Activated T-helper 1 cell treated with anti-CD3 and anti-CD28 coated beads, Interleukin-12 subunit alpha, Interleukin-12 subunit beta, Interleukin-2, Interleukin-4 antibody, amounts not matched to agents 30 ng/mL and 10 ng/mL and 1 ng/mL, durations not matched to agents 14 hours and 24 hours and 36 hours (primary cell): ENCODE measurements at regions not wholly inside any gene's neighbourhood (a gene's known extent, or its start where the extent isn't known, plus 50 kb on each side); places are given as distances from the start of the nearest gene placed in this dataset.

Source experiments
- DNase-seq: peaks from one replicate; pipeline ENCODE4 v3.0.0; 2021; ENCODE audit warnings: low spot score
- H3K27ac Mint-ChIP-seq: one replicate; pipeline ENCODE4 v1.8.0; 2021; ENCODE audit warnings: mild to moderate bottlenecking, mixed read lengths
- H3K27me3 Mint-ChIP-seq: one replicate; pipeline ENCODE4 v1.8.0; 2022; ENCODE audit warnings: mild to moderate bottlenecking, moderate library complexity, mixed read lengths; ENCODE audit not compliant: insufficient read depth
- H3K36me3 Mint-ChIP-seq: one replicate; pipeline ENCODE4 v1.8.0; 2021; ENCODE audit warnings: low read depth, mixed read lengths
- H3K4me1 Mint-ChIP-seq: one replicate; pipeline ENCODE4 v1.8.0; 2021; ENCODE audit warnings: low read depth, mixed read lengths
- H3K4me3 Mint-ChIP-seq: one replicate; pipeline ENCODE4 v1.8.0; 2021; ENCODE audit warnings: mild to moderate bottlenecking, moderate library complexity, mixed read lengths
- H3K9me3 Mint-ChIP-seq: one replicate; pipeline ENCODE4 v1.8.0; 2021; ENCODE audit warnings: mixed read lengths
- intact Hi-C: fragments of 100-400 bp; cut with micrococcal nuclease; formaldehyde crosslinking; loops from one replicate; pipeline ENCODE4 v1.15.1; 2024

DNA sequence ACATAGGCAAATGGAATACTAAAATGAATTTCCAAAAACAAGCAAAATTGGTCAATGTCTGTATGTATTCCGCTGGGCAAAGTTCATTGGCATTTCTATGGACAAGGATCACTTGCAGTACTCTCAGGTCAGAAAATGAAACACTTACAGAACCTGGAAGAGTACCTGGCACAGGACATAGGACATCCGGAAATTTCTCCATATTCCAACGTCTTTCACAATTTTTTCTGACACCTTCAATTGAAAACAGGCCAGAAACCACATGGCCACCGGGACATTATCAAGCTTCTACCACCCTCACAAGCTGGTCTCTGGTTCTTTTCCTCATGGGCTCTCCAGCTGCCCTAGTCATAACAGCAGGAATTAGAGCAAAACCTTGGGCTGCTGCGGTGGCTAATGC is 96.9 kb upstream of the MSH6 start:
- Mint-ChIP-seq H3K36me3 (no peaks in the 10 kb centered on the region), H3K4me3 (no peak overlapping the region), H3K4me1 (peaks cover 5% of the 10 kb centered on the region), H3K27ac (no peak overlapping the region), H3K27me3 (peaks cover 3% of the 10 kb centered on the region), H3K9me3 (no peaks in the 10 kb centered on the region)
- intact Hi-C loops, result no loop called here
- no peak for DNase-seq

DNA sequence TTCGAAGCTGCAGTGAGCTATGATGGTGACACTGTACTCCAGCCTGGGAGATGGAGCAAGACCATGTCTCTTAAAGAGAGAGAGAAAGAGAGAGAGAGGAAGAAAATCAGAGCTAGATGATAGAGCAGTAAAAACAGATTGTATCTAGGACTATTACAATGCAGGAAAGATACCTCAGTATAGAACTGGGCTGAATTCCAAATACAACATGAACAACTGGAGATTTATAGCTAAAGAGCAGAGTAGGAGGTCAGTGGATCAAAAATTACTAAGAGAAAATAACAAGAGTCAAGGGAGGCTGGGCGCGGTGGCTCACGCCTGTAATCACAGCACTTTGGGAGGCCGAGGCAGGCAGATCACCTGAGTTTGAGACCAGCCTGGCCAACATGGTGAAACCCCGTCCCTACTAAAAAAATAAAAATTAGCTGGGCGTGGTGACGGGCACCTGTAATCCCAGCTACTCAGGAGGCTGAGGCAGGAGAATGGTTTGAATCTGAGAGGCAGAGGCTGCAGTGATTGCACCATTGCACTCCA is 100.7 kb upstream of the MSH6 start:
- Mint-ChIP-seq H3K9me3 (no peaks in the 10 kb centered on the region), H3K4me1 (no peaks in the 10 kb centered on the region), H3K36me3 (no peaks in the 10 kb centered on the region), H3K27me3 (peaks cover 3% of the 10 kb centered on the region), H3K27ac (no peak overlapping the region), H3K4me3 (no peak overlapping the region)
- DNase-seq, result no peak
- intact Hi-C loops, result no loop called here

DNA sequence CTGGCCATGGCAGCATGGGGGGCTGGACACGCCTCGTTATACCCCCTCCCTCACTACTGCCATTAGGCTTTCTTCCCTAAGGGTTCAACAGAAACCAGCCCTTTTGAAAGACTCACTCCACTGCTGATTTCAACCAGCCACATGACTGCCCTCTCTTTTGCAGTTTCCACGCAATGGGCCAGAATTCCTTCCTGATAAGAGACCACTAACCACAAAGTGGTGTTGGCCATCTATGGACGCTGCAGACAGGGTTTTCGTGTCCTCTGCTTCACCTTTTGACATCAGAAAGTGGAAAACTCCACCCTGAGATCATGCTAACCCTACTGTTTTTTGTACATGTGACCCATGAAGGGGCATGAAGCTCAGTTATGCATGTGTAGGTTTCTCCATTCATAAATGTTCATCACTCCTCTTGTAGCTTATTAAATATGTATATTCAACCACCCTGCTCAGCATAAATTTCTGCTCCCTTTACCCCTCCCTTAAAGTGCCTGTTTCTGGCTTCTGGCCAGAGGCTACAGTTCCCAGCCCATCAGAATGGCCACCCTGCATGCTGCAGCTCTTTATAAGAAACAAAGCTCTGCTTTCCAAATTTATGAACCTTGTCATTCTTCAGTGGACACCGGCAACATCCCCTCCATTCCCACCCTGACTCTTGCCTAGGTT is 105.6 kb upstream of the KCNK12 start:
- H3K9me3 Mint-ChIP-seq, result no peaks in the 10 kb centered on the region
- no peak overlapping the region for H3K27ac Mint-ChIP-seq
- no peaks in the 10 kb centered on the region for H3K4me1 Mint-ChIP-seq
- H3K36me3 Mint-ChIP-seq, result no peaks in the 10 kb centered on the region
- DNase-seq, result no peak
- peaks cover 4% of the 10 kb centered on the region for H3K27me3 Mint-ChIP-seq
- intact Hi-C loops, result no loop called here
- H3K4me3 Mint-ChIP-seq, result no peak overlapping the region

DNA sequence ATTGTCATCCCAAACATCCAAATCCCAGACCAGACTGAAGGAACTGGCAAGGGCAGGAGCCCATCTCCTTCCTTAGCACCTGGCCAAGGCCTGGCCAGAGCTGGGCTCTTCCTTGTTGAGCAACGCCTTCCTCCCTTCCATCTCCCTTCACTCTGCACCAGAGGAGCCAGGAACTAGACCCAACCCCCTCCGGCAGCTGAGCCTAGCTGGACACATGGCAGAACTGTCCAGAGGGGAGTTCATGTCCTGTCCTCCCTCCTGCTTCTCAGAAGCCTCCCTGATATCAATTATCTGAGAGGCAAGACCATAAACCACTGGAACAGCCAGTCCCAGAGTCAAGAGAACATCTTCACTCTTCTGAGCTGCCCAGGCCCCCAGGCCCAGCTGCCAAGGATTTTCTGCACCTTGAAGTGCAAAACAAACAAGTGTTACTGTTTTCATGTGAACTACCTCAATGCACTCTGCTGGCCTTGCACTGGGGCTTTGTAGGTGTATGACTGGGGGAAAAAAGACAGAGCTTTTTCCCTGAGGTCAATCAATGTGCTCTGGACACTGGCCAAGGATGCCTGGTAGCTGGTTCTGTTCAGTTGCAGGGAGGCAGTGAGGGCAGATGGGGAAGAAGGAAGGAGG is 104.5 kb upstream of the KCNK12 start:
- no peaks in the 10 kb centered on the region for H3K36me3 Mint-ChIP-seq
- intact Hi-C loops, result no loop called here
- DNase-seq, result no peak
- H3K27ac Mint-ChIP-seq, result no peak overlapping the region
- no peaks in the 10 kb centered on the region for H3K9me3 Mint-ChIP-seq
- H3K4me1 Mint-ChIP-seq, result no peaks in the 10 kb centered on the region
- H3K27me3 Mint-ChIP-seq, result peaks cover 4% of the 10 kb centered on the region
- no peak overlapping the region for H3K4me3 Mint-ChIP-seq

DNA sequence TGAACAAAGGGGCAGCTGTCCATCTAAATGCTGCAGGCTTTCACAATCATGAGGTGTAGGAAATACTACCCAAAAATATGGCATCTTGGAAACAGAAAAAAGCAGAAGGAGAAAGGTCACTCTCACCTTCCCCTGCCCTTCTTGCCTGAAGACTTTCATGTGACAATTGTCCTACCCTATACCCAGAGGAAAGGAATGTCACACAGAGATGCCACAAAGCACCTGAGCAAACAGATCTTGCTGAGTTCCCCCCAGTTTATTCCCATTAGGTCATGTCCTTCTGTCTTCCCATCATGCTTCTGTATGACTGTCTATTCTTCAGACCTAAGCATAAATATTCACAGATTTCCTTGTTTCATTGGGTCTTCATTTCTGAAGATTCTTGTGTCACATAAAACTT is 95.5 kb upstream of the KCNK12 start:
- H3K4me1 Mint-ChIP-seq, result no peaks in the 10 kb centered on the region
- DNase-seq, result no peak
- no peak overlapping the region for H3K27ac Mint-ChIP-seq
- H3K36me3 Mint-ChIP-seq, result no peaks in the 10 kb centered on the region
- intact Hi-C loops, result no loop called here
- H3K27me3 Mint-ChIP-seq, result peaks cover 4% of the 10 kb centered on the region
- H3K4me3 Mint-ChIP-seq, result no peak overlapping the region
- H3K9me3 Mint-ChIP-seq, result no peaks in the 10 kb centered on the region

DNA sequence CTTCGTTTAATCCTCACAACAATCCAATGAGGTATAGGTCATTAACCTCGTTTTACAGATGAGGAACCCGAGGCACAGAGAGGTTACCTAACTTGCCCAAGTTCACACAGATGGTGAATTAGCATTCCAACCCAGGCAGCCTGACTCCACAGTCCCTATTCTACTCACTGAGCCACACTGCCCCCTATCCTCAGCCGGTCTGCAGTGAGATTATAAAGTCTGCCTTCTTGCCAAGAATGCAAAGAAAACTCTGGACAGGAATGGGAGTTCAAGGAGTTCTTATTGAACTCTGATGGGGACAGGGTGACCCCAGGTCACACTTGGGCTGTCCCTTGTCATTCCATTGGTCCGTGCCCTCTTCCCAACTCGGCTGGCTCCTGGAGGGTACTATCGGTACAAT is 94.0 kb upstream of the KCNK12 start:
- peaks cover 4% of the 10 kb centered on the region for H3K27me3 Mint-ChIP-seq
- H3K27ac Mint-ChIP-seq, result no peak overlapping the region
- intact Hi-C loops, result no loop called here
- DNase-seq, result no peak
- H3K4me3 Mint-ChIP-seq, result no peak overlapping the region
- no peaks in the 10 kb centered on the region for H3K4me1 Mint-ChIP-seq
- H3K9me3 Mint-ChIP-seq, result no peaks in the 10 kb centered on the region
- H3K36me3 Mint-ChIP-seq, result no peaks in the 10 kb centered on the region

DNA sequence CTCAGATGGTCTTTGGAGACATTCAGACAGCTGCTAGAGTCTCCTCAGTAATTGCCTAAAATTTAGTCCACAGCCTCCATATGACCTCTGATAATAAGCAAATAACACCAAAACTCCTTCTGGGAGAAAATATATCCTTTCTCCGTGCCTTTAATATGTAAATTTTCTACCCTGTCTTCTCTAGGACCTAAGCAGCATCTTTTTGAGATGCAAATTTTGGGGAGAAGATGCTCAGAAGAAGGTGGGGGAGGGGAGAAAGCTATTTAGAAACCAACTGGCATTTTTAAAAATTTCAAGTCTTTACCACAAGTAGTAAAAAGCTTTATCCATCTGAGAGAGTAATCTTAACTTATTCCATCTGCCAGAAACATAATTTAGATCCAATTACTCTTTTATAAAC is 91.8 kb upstream of the KCNK12 start:
- DNase-seq, result no peak
- intact Hi-C loops, result no loop called here
- Mint-ChIP-seq H3K27ac (no peak overlapping the region), H3K27me3 (peaks cover 4% of the 10 kb centered on the region), H3K36me3 (no peaks in the 10 kb centered on the region), H3K4me3 (no peak overlapping the region), H3K4me1 (no peaks in the 10 kb centered on the region), H3K9me3 (no peaks in the 10 kb centered on the region)

DNA sequence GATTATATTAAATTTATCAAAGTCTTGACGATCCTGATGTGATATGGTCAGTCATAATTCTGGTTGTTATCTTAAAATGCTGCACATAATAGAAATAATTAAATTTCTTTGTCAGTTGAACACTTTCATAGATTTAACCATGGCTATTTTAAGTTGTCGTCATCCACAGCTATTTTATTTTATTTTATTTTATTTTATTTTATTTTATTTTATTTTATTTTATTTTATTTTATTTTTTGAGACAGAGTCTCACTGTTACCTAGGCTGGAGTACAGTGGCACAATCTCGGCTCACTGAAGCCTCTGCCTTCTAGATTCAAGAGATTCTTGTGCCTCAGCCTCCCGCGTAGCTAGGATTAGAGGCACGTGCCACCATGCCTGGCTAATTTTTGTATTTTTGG is 90.5 kb upstream of the KCNK12 start:
- H3K4me1 Mint-ChIP-seq, result no peaks in the 10 kb centered on the region
- H3K9me3 Mint-ChIP-seq, result no peaks in the 10 kb centered on the region
- H3K36me3 Mint-ChIP-seq, result no peaks in the 10 kb centered on the region
- DNase-seq, result no peak
- H3K27ac Mint-ChIP-seq, result no peak overlapping the region
- intact Hi-C loops, result no loop called here
- H3K4me3 Mint-ChIP-seq, result no peak overlapping the region
- peaks cover 4% of the 10 kb centered on the region for H3K27me3 Mint-ChIP-seq

DNA sequence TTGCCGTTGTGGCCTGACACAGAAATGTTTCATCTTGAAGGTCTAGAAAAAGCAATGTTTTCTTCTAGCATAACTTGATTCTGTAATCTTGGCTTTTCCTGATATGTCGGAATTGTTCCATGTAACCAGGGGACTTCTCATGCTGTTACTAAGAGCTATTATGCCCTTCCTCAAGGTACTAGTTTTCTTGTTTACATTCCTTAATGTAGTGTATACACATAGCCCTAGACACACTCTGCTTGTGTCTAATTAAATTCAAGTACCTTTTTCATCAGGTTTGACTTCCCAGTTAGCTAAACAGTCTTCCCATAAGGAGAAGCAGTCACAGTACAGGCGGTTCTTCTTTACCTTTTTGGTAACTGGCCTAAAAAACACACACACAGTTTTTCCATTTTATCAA is 89.4 kb upstream of the KCNK12 start:
- Mint-ChIP-seq H3K4me3 (no peak overlapping the region), H3K9me3 (no peaks in the 10 kb centered on the region), H3K27me3 (peaks cover 4% of the 10 kb centered on the region), H3K27ac (no peak overlapping the region), H3K4me1 (no peaks in the 10 kb centered on the region), H3K36me3 (no peaks in the 10 kb centered on the region)
- no peak for DNase-seq
- intact Hi-C loops, result no loop called here

DNA sequence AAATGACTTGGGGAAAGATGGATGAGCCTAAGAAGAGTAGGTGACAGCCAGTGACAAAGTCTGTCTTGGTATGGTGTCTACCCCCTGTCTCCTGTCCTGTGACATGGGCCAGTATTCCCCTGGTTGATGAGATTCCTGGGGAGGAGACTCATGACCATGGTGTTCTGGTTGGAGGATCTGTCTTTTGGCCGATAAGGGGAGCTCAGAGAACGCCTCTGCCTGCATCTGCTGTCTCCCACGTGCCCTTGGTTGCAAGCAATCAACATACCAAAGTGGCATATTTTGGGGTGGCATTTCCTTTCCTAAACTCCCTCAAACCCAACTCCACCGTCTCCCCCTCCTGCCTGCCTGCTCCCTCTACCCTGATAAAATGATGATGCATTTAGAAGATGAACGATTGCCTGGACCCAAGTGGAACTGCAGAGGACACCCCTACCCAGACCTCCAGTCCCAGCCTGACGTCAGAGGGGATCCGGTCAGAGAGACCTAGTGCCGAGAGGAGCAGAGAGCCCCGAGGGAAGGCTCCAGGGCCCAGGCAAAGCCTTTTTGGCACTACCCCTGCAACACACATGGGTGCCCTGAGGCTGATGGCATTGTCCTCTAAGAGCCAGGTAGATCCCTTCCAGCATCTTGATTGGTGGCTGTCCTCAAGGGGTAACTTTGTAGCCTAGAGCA is 88.0 kb upstream of the KCNK12 start:
- H3K4me1 Mint-ChIP-seq, result no peaks in the 10 kb centered on the region

DNA sequence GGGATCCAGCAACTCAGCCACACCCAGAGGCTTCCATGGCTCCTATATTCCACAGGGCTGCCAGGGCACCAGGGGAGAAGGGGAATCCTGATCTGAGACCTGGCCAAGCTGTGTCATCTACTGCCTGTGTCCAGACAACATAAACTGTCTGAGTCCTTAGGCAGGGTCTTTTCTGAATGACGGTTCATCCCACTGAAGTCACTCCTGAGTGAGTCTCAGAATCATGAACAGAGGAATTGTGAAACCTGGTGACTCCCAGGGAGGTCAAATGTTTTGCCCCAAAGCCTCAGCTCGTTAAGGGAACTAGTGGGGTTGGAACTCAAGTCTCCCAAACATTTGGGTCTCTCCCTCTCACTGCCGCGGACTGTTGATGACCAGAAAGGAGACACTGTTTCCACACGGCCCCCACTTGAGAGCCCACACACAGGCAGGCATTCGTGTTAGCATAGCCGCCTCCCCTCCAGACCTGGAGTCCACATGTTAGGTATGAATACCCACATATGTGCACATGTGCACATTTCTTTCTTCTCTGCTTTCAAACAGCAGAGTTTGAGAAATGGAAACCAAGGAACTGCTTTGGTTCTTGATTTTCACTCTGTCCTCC is 87.2 kb upstream of the KCNK12 start:
- no peak for DNase-seq
- no peak overlapping the region for H3K27ac Mint-ChIP-seq
- peaks cover 1% of the 10 kb centered on the region for H3K27me3 Mint-ChIP-seq
- H3K4me1 Mint-ChIP-seq, result no peaks in the 10 kb centered on the region
- H3K36me3 Mint-ChIP-seq, result no peaks in the 10 kb centered on the region
- H3K4me3 Mint-ChIP-seq, result no peak overlapping the region
- intact Hi-C loops, result loop anchor here (10.0 kb wide), 1 partner anchor 107 kb away; no protein-coding TSS in a partner anchor
- H3K9me3 Mint-ChIP-seq, result no peaks in the 10 kb centered on the region

More for the DNA sequence above, 88.0 kb upstream of the KCNK12 start:
- no peak overlapping the region for H3K27ac Mint-ChIP-seq
- peaks cover 4% of the 10 kb centered on the region for H3K27me3 Mint-ChIP-seq
- no peaks in the 10 kb centered on the region for H3K36me3 Mint-ChIP-seq
- no peaks in the 10 kb centered on the region for H3K9me3 Mint-ChIP-seq
- intact Hi-C loops, result loop anchor here (10.0 kb wide), 1 partner anchor 106 kb away; no protein-coding TSS in a partner anchor
- no peak for DNase-seq
- H3K4me3 Mint-ChIP-seq, result no peak overlapping the region

DNA sequence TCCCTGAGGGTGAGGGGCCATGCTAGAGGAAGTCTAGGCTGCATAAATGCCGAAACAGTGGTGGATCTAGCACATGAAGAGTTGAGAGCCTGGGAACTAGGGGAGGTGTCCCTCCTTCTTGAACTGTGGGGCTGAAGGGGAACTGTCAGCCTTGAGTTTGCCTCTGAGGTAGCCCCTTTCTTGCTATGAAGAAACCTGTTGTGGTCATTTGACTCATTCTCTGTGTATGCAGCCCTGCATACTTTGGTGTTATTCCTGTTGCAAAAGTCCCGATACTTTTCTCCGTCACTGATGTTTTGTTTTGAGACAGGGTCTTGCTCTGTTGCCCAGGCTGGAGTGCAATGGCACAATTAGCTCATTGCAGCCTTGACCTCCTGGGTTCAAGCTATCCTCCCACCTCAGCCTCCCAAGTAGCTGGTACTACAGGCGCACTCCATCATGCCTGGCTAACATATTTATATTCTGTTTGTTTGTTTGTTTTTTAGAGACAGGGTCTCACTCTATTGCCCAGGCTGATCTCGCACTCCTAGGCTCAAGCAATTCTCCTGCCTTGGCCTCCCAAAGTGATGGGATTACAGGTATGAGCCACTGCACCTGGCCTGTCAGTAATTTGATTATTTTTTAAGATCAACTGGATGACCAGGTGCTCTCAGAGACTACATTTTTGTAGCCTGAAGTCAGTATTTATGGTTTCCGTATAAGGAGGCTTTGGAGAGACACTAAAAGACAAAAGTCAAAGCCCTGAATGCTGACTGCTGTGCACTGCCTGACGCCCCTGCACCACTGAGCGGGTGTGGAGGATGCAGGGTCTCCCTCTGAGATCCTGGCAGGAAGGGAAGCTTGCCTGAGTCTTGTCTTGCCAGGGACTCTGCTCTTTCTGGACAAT is 86.2 kb upstream of the KCNK12 start:
- H3K4me1 Mint-ChIP-seq, result no peaks in the 10 kb centered on the region
- no peak overlapping the region for H3K27ac Mint-ChIP-seq
- no peak overlapping the region for H3K4me3 Mint-ChIP-seq
- no peaks in the 10 kb centered on the region for H3K36me3 Mint-ChIP-seq
- DNase-seq, result no peak
- H3K9me3 Mint-ChIP-seq, result no peaks in the 10 kb centered on the region
- H3K27me3 Mint-ChIP-seq, result no peaks in the 10 kb centered on the region
- intact Hi-C loops, result loop anchor here (10.0 kb wide), 1 partner anchor 108 kb away; no protein-coding TSS in a partner anchor
